K562 (cell line): ENCODE measurements at regions not wholly inside any gene's neighbourhood (a gene's known extent, or its start where the extent isn't known, plus 50 kb on each side); places are given as distances from the start of the nearest gene placed in this dataset.

Source experiments
- BMI1 ChIP-seq: fragments of 150-350 bp; IDR thresholded peaks from 2 replicates; pipeline ENCODE4 v1.6.1; 2014; ENCODE audit warnings: low read length
- CTCF ChIP-seq, 3 experiments: IDR thresholded peaks in 2 of 3; conservative IDR thresholded peaks in 1 of 3; 2 replicates each; pipeline ENCODE4 v1.5.1; 2011 to 2012; ENCODE audit warnings: low read length in 3 of 3, mild to moderate bottlenecking in 3 of 3, control low read depth in 2 of 3, improper control_type of control experiment in 1 of 3, inconsistent platforms in 1 of 3, low read depth in 1 of 3, mixed read lengths in 1 of 3, moderate library complexity in 1 of 3; ENCODE audit not compliant: insufficient read depth in 2 of 3
- E2F4 ChIP-seq: sonication (generic); formaldehyde crosslinking; IDR thresholded peaks from 2 replicates; pipeline ENCODE4 v1.8.0; 2022; ENCODE audit warnings: mild to moderate bottlenecking, low read depth, missing genetic modification reagents
- HMBOX1 ChIP-seq: sonication (generic); IDR thresholded peaks from 2 replicates; pipeline ENCODE4 v1.6.1; 2016
- MEF2D ChIP-seq: conservative IDR thresholded peaks from 2 replicates; pipeline ENCODE4 v1.6.1; 2016; ENCODE audit warnings: low read depth, missing genetic modification characterization, missing compliant biosample characterization
- TCF15 ChIP-seq: fragments of 250-450 bp; sonication (Bioruptor Pico); IDR thresholded peaks from 2 replicates; pipeline ENCODE4 v1.8.0; 2022; ENCODE audit warnings: moderate library complexity, mild to moderate bottlenecking, inconsistent platforms
- XRCC3 ChIP-seq: fragments of 450-650 bp; IDR thresholded peaks from 2 replicates; pipeline ENCODE4 v1.6.1; 2017; ENCODE audit warnings: mild to moderate bottlenecking, moderate library complexity

GRCh38 chr3:20288050-20288449 lies 102.0 kb upstream of the SGO1 start:
- TF ChIP-seq HMBOX1 (no peak), XRCC3 (no peak), CTCF (IDR thresholded peaks at IDR 0.05 in 2 of 3, conservative IDR thresholded peaks at IDR 0.05 in 1 of 3; ENCODE audit: insufficient read depth in 2 of 3, low read depth in 1 of 3, low read length in 3 of 3) (no peak), E2F4 (CRISPR knock-in tag) (no peak), TCF15 (CRISPR knock-in tag) (no peak), BMI1 (no peak), MEF2D (tag) (no peak)
